ENCODE measurements at regions not wholly inside any gene's neighbourhood (a gene's known extent, or its start where the extent isn't known, plus 50 kb on each side); places are given as distances from the start of the nearest gene placed in this dataset.

GRCh38 chr20:4546786-4547185, 139.5 kb upstream of the PRNP start:
- no peak overlapping the region for H3K9ac ChIP-seq (ENCODE audit: low read length)
- H3K27ac ChIP-seq (ENCODE audit: low read depth, low read length) = no peak overlapping the region
- no peak overlapping the region for H2AFZ ChIP-seq (ENCODE audit: low read depth, low read length, severe bottlenecking)
- no peaks in the 10 kb centered on the region for H3K9me2 ChIP-seq (replicated peaks; ENCODE audit: insufficient read depth, low read length)
- no peaks in the 10 kb centered on the region for H3K27me3 ChIP-seq (ENCODE audit: low read length)
- H3K36me3 ChIP-seq (ENCODE audit: low read length) = no peaks in the 10 kb centered on the region
- H3K4me3 ChIP-seq (ENCODE audit: insufficient read depth, low read length, poor library complexity, severe bottlenecking) = no peak overlapping the region
- H3K9me3 ChIP-seq (ENCODE audit: insufficient read depth, low read length) = no peaks in the 10 kb centered on the region
- no peak overlapping the region for H3K4me2 ChIP-seq (ENCODE audit: low read depth, low read length, poor library complexity, severe bottlenecking)
- H3K79me2 ChIP-seq (ENCODE audit: insufficient read depth, low read length) = no peaks in the 10 kb centered on the region
- TF ChIP-seq EZH2phosphoT487 (conservative IDR thresholded peaks at IDR 0.05; ENCODE audit: low read length) = no peak
- TF ChIP-seq, protein P1, sequence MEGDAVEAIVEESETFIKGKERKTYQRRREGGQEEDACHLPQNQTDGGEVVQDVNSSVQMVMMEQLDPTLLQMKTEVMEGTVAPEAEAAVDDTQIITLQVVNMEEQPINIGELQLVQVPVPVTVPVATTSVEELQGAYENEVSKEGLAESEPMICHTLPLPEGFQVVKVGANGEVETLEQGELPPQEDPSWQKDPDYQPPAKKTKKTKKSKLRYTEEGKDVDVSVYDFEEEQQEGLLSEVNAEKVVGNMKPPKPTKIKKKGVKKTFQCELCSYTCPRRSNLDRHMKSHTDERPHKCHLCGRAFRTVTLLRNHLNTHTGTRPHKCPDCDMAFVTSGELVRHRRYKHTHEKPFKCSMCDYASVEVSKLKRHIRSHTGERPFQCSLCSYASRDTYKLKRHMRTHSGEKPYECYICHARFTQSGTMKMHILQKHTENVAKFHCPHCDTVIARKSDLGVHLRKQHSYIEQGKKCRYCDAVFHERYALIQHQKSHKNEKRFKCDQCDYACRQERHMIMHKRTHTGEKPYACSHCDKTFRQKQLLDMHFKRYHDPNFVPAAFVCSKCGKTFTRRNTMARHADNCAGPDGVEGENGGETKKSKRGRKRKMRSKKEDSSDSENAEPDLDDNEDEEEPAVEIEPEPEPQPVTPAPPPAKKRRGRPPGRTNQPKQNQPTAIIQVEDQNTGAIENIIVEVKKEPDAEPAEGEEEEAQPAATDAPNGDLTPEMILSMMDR (IDR thresholded peaks at IDR 0.05; ENCODE audit: insufficient read depth, low read length, poor library complexity, severe bottlenecking) = no peak
- H4K20me1 ChIP-seq (ENCODE audit: low read depth, low read length) = no peaks in the 10 kb centered on the region
- H3F3A ChIP-seq (ENCODE audit: insufficient read depth) = no peaks in the 10 kb centered on the region

DNA sequence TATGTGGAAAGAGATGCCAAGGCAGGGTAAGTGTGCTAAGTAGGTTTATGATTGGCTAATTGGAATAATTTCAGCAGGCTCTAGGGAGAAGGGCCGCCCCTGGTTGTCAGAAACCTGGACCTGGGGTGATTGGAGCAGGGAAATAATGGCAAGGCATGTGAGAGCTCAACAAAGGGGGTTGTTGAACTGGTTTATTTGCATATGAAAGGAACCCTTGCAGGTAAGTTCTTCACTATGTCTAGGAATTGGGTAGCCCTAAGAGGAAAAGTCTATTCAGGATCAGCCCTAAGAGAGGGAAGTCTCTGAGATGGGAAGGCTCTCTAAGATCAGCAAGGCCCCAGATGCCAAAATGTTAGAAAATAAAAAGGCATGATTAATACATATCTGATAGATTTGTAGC, 139.9 kb upstream of the PRNP start:
- Histone ChIP-seq H3K4me3 (ENCODE audit: insufficient read depth, low read length, poor library complexity, severe bottlenecking) (no peak overlapping the region), H3K9me2 (replicated peaks; ENCODE audit: insufficient read depth, low read length) (no peaks in the 10 kb centered on the region), H3K9me3 (ENCODE audit: insufficient read depth, low read length) (no peaks in the 10 kb centered on the region), H3K79me2 (ENCODE audit: insufficient read depth, low read length) (no peaks in the 10 kb centered on the region), H3K27ac (ENCODE audit: low read depth, low read length) (no peak overlapping the region), H2AFZ (ENCODE audit: low read depth, low read length, severe bottlenecking) (no peak overlapping the region), H3K27me3 (ENCODE audit: low read length) (no peaks in the 10 kb centered on the region), H3K36me3 (ENCODE audit: low read length) (no peaks in the 10 kb centered on the region), H3K9ac (ENCODE audit: low read length) (no peak overlapping the region), H4K20me1 (ENCODE audit: low read depth, low read length) (no peaks in the 10 kb centered on the region), H3F3A (ENCODE audit: insufficient read depth) (no peaks in the 10 kb centered on the region), H3K4me2 (ENCODE audit: low read depth, low read length, poor library complexity, severe bottlenecking) (no peak overlapping the region)
- TF ChIP-seq, protein P1 (IDR thresholded peaks at IDR 0.05; ENCODE audit: insufficient read depth, low read length, poor library complexity, severe bottlenecking) = no peak
- TF ChIP-seq EZH2phosphoT487 (conservative IDR thresholded peaks at IDR 0.05; ENCODE audit: low read length) = no peak

- H3K4me3 ChIP-seq (ENCODE audit: insufficient read depth, low read length, poor library complexity, severe bottlenecking) = no peak overlapping the region
- no peaks in the 10 kb centered on the region for H3K27me3 ChIP-seq (ENCODE audit: low read length)
- H3K79me2 ChIP-seq (ENCODE audit: insufficient read depth, low read length) = no peaks in the 10 kb centered on the region
- H3K9me3 ChIP-seq (ENCODE audit: insufficient read depth, low read length) = no peaks in the 10 kb centered on the region
- no peaks in the 10 kb centered on the region for H3K36me3 ChIP-seq (ENCODE audit: low read length)
- no peaks in the 10 kb centered on the region for H3K9me2 ChIP-seq (replicated peaks; ENCODE audit: insufficient read depth, low read length)
- TF ChIP-seq, protein P1 (IDR thresholded peaks at IDR 0.05; ENCODE audit: insufficient read depth, low read length, poor library complexity, severe bottlenecking) = no peak
- no peak for TF ChIP-seq EZH2phosphoT487 (conservative IDR thresholded peaks at IDR 0.05; ENCODE audit: low read length)
- no peak overlapping the region for H3K27ac ChIP-seq (ENCODE audit: low read depth, low read length)
- H3K9ac ChIP-seq (ENCODE audit: low read length) = no peak overlapping the region
- H4K20me1 ChIP-seq (ENCODE audit: low read depth, low read length) = no peaks in the 10 kb centered on the region
- H3F3A ChIP-seq (ENCODE audit: insufficient read depth) = no peaks in the 10 kb centered on the region
- H2AFZ ChIP-seq (ENCODE audit: low read depth, low read length, severe bottlenecking) = no peak overlapping the region
- no peak overlapping the region for H3K4me2 ChIP-seq (ENCODE audit: low read depth, low read length, poor library complexity, severe bottlenecking)
Measured at GRCh38 chr20:4545526-4545925, 140.7 kb upstream of the PRNP start.

Measured in SU-DHL-6 (cell line).